ENCODE measurements at regions not wholly inside any gene's neighbourhood (a gene's known extent, or its start where the extent isn't known, plus 50 kb on each side); places are given as distances from the start of the nearest gene placed in this dataset.

- no peak for TF ChIP-seq GABPA (IDR thresholded peaks at IDR 0.05 in 1 of 2, conservative IDR thresholded peaks at IDR 0.05 in 1 of 2)
Measured at GRCh38 chr7:97671571-97671970, 60.3 kb upstream of the TAC1 start (continued).

- Histone ChIP-seq H3K27ac (ENCODE audit: low read depth in 1 of 2, low read length in 2 of 2) (no peak overlapping the region), H3K36me3 (ENCODE audit: control insufficient read depth in 4 of 4, insufficient read depth in 3 of 4, low read depth in 1 of 4, low read length in 3 of 4) (no peaks in the 10 kb centered on the region), H3K27me3 (ENCODE audit: control insufficient read depth in 4 of 4, insufficient read depth in 4 of 4, low read length in 3 of 4) (no peaks in the 10 kb centered on the region), H3K9ac (ENCODE audit: low read depth in 1 of 2, low read length in 2 of 2) (no peak overlapping the region), H3K9me3 (ENCODE audit: control insufficient read depth in 4 of 4, low read length in 3 of 4) (no peaks in the 10 kb centered on the region), H3K4me3 (ENCODE audit: low read depth in 1 of 3, low read length in 3 of 3) (no peak overlapping the region), H3K4me1 (ENCODE audit: control insufficient read depth in 4 of 4, insufficient read depth in 4 of 4, low read length in 3 of 4) (no peaks in the 10 kb centered on the region)
- 38% methylated on average over 1 of the region's 1 CpG for WGBS
- DNase-seq (ENCODE audit: low spot score), result no peak
- TF ChIP-seq RXRA (IDR thresholded peaks at IDR 0.05), result no peak
- TF ChIP-seq FOXA1 (IDR thresholded peaks at IDR 0.05), result no peak
- no peak for TF ChIP-seq ATF3 (IDR thresholded peaks at IDR 0.05)
- no peak for TF ChIP-seq GABPA (IDR thresholded peaks at IDR 0.05 in 1 of 2, conservative IDR thresholded peaks at IDR 0.05 in 1 of 2)
- no peak for TF ChIP-seq EGR1 (IDR thresholded peaks at IDR 0.05; ENCODE audit: low read depth in 2 of 2)
- TF ChIP-seq REST (IDR thresholded peaks at IDR 0.05), result no peak
- no peak for TF ChIP-seq ZBTB33 (IDR thresholded peaks at IDR 0.05)
- no peak for TF ChIP-seq CTCF (IDR thresholded peaks at IDR 0.05; ENCODE audit: low read depth, low read length, missing input control)
- TF ChIP-seq HNF4G (IDR thresholded peaks at IDR 0.05), result no peak
- TF ChIP-seq YY1 (IDR thresholded peaks at IDR 0.05), result no peak
- no peak for TF ChIP-seq JUND (IDR thresholded peaks at IDR 0.05)
- no peak for TF ChIP-seq TAF1 (conservative IDR thresholded peaks at IDR 0.05)
- TF ChIP-seq NR2F2 (IDR thresholded peaks at IDR 0.05), result no peak
Measured at GRCh38 chr7:97680622-97681021, 51.3 kb upstream of the TAC1 start.

All from liver (tissue), 8 donors.